SK-N-MC (cell line): ENCODE measurements at regions not wholly inside any gene's neighbourhood (a gene's known extent, or its start where the extent isn't known, plus 50 kb on each side); places are given as distances from the start of the nearest gene placed in this dataset.

Source experiments
- EZH2 ChIP-seq: fragments of 200-600 bp; sonication (generic); IDR thresholded peaks from one replicate; pipeline ENCODE4 v1.6.1; 2017; ENCODE audit warnings: antibody characterized with exemption
- POLR2AphosphoS5 ChIP-seq: IDR thresholded peaks from 2 replicates; pipeline ENCODE4 v1.6.1; 2012; ENCODE audit warnings: mild to moderate bottlenecking, low read depth, low read length, borderline replicate concordance

- TF ChIP-seq EZH2 (no peak), POLR2AphosphoS5 (no peak)
Observed at GRCh38 chr5:19408149-19408548, 579.9 kb downstream of the CDH18 start.
